Hematopoietic multipotent progenitor cell treated with erythropoietin and hydrocortisone succinate and interleukin-3 and kit ligand, for 8 days (in vitro differentiated cells): ENCODE measurements at regions not wholly inside any gene's neighbourhood (a gene's known extent, or its start where the extent isn't known, plus 50 kb on each side); places are given as distances from the start of the nearest gene placed in this dataset.
"Not testable (repeated sequence)": the region's sequence is repeated elsewhere in the genome, so short reads cannot be mapped to it uniquely, and the experiment has no call there.

Experiments used
- DNase-seq: peaks from one replicate; pipeline ENCODE4 v3.0.0-alpha.2; 2015

DNA sequence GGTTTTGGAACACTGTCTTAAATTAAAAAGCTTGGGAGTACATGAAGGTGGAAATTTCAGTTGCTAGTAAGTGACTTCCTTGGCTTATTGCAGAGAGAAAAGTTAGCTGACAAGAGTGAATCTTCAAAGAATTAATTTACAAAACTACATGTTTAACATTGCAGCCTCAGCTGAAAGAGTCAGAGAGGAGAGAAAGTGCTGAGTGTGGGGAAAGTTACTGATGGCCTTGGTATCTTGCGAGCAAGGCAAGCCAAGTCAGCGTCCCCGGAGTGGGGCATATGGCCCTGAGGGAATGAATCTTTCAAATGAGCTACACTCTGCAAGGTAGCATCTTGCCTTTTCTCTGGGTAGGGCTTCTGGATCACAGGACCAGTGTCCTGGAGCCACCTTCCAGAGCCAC lies 131.3 kb downstream of the LPIN1 start:
- no peak for DNase-seq

DNA sequence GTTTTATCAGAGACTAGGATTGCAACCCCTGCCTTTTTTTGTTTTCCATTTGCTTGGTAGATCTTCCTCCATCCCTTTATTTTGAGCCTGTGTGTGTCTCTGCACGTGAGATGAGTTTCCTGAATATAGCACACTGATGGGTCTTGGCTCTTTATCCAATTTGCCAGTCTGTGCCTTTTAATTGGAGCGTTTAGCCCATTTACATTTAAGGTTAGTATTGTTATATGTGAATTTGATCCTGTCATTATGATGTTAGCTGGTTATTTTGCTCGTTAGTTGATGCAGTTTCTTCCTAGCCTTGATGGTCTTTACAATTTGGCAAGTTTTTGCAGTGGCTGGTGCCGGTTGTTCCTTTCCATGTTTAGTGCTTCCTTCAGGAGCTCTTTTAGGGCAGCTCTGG lies 138.8 kb downstream of the LPIN1 start:
- not testable (repeated sequence) for DNase-seq

DNA sequence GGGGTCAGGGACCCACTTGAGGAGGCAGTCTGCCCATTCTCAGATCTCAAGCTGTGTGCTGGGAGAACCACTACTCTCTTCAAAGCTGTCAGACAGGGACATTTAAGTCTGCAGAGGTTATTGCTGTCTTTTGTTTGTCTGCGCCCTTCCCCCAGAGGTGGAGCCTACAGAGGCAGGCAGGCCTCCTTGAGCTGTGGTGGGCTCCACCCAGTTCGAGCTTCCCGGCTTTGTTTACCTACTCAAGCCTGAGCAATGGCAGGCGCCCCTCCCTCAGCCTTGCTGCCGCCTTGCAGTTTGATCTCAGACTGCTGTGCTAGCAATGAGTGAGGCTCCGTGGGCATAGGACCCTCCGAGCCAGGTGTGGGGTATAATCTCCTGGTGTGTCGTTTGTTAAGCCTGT lies 140.5 kb downstream of the LPIN1 start:
- DNase-seq, result not testable (repeated sequence)

DNA sequence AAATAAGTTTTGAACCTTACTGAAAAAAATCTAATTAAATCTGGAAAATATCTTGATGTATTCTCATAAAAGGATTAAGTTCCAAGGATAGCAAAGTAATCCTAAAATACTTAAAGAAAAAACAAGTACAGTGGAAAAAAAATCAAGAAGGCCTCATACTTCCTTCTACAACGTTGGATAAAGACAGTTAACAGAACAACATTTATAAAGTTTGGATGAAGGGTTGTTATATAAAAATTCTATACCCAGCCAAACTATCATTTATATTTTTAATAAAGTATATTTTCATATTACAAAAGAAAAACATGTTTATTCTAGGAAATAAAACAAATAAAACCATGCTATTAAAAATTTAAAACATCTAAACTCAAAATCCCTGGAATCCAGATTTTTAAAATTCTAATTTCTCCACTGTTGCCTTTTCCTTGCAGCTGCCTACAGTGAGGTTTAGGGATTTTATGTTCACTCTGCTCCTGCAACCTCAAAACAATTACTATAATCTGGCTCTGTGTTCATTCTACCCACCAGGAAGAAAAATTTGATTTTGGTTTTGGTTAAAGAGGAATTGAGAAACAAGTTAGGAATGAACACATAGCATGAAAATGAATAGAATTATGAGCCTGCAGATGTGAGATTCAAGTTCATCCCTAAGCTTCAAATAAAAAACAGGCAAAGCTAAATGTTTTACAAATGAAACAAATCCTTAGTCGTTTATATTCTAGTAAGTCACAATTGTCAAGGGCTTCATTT lies 142.8 kb downstream of the LPIN1 start:
- no peak for DNase-seq

DNA sequence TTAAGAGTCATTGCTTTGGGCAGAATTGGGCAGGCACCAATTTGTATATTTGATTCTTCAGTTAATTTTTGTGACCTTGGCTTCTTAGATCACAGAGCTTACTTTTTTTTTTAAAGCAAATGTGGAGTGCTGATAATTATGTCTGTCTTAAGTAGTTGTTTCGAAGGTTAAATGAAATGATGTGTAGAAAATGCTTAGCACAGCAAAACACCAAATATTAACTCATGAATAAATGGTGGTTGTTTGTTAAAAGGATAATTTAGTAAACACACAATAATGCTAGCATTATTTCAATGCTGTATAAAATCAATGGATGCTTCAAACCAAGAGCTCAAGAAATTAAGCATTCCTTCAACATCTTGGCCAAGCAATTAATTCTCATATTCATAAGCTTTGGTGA lies 143.4 kb downstream of the LPIN1 start:
- no peak for DNase-seq

DNA sequence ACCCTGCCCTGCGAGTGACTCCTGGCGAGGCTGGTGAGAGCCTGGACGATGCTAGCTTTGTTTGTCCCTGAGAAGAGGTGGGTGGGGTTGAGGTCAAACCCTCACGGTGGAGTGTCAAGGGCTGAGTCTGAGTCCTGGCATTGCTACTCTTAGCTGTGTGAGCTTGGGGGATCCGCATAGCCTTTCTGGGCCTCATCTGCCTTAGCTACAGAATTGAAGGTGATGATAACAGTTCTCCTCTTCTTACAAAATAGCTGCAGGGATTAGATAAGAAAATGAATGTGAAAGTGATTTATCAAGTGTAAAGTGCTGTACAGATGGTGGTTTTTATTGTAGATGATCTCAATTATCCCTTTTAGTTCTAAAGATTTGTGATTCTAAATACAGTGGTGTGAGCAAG lies 144.6 kb downstream of the LPIN1 start:
- DNase-seq, result peak; percentile 59

DNA sequence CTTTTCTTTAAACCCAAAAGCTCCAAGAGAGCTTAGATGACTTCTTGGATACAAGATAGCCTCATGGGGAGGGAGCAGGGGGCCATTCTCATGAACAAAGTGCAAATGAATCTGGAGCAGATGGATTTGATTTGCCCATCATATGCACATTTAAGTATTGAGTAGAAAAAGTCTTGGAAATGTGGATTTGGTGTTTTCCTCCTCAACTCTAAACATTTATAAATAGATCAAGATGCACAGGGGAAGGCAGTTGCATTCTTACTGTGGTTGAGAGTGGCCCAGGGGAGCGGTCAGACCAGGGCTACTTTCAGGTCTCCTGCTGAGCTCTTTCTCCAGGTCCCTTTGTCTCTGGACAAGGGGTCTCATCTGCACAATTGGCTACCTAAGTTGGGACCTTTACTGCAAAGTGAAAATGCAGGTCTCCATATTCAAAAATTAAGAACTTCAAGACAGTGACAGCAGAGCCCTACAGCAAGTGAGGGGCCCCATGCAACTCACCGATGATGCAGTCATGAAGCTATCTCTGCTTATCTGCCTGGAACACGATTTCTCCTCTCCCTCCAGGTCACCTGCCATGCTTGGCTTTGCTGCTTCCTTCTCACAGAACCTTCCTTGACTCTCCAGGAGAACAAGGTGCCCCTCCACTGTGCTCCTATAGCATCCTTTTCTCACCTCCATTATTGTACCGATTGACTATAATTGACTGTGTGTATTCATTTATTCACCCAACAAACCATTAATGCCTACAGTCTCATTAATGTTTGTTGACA lies 145.4 kb downstream of the LPIN1 start:
- no peak for DNase-seq

DNA sequence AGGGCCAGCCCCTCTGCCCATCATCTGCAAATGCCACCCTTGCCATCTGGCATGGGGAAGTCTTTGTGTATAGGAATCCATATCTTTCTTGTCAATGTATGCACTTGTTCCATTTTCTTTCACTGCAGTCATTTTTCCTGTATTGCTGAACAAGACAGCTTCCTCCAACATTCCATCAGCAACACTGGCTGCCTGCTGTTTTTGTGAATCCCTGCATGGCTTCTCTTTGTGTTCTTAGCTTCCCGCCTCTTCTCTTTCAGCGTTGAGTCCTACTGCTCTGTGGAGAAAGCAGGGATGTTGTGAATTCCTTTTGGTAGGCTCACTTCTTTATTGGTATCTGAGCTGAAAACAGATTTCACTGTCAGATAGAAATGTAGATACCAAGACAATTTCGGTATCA lies 150.0 kb downstream of the LPIN1 start:
- no peak for DNase-seq

DNA sequence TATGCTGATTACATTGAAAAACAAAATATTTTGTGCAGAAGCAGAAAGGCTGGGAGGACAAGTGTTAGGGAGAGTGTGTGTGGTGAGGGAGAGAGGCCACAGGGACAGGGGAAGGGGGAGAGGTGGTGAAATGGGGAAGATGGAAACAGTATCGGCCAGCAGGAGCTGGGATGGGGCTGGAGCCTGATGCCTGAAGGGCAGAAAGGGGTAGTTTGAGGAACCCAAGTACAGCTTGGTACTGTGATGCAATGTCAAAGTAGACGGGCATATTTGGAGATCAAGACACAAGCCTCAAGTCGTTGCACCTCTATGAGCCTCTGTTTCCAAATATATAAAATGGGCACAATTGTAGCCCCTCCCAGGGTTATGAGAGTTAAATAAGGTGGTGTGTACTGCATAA lies 152.1 kb downstream of the LPIN1 start:
- no peak for DNase-seq

DNA sequence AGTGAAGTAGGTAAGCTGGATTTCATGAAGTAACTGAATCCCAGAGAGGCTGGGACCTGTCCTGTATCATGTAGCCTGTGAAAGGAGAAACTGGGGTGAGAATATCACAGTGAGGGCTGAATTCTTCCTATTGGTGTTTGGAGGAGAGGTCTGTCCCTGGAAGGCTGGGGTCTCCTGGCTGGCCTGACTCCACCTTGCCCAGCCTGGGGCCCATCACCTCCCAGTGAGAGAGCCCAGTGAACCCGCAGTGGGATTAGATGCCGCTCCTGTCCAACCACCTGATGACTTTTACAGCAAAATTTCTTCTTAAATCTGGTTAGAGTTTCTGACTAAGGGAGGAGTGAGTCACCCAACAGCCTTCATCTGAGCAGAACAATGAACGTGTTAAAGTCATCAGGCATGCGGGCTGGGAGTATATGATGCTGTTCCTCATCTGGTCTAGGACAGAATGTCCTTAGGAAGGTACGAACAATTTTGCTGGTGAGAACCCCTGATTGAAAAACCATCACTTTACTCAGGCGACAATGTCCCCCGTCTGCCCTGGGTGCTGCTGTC lies 152.9 kb downstream of the LPIN1 start:
- DNase-seq, result no peak

DNA sequence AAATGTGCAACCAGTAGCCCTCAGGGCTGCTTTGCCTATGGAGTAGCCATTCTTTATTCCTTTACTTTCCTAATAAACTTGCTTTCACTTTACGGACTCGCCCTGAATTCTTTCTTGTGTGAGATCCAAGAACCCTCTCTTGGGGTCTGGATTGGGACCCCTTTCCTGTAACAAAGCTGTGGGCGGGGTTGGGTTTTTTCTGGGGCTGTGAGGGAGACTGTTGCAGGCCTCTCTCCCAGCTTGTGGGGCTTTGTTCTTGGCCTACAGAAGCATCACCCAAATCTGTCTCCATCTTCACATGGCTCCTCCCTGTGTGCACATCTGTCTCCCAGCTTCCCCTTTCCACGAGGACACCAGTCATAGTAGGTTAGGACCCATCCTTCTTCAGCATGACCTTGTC lies 154.5 kb downstream of the LPIN1 start:
- DNase-seq, result not testable (repeated sequence)

DNA sequence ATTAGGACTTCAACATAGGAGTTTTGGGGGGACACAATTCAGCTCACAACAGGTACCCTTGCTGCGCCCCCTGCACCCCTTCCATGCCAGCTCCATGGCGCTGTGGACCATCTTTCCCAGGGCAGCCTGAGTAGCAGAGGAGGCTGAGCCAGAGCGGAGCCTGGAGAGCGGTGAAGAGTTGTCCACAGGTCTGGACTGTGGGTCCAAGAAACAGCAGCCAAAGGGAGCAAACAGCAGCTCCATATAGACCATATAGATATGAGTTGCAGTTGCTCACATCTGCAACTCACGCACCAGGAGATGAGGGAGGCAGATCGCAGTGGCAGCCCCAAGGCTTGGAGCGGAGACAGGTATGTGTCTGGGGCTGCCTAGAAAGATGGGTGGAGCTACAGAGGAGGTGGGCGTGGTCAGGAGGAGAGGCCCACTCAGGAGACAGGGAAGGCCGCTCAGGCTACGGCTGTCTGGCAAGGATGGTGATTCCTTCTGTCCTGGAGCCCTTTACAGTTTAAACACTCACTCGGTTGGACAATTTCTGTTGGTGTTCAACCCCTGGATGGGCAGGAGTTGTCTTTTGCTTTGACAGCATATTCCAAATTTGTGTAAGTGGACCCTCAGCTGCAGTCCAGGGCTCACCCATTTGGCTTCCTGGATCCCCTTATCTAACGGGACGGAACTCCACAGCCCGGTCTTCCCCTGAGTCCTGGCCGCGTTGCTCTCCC lies 155.1 kb downstream of the LPIN1 start:
- no peak for DNase-seq

DNA sequence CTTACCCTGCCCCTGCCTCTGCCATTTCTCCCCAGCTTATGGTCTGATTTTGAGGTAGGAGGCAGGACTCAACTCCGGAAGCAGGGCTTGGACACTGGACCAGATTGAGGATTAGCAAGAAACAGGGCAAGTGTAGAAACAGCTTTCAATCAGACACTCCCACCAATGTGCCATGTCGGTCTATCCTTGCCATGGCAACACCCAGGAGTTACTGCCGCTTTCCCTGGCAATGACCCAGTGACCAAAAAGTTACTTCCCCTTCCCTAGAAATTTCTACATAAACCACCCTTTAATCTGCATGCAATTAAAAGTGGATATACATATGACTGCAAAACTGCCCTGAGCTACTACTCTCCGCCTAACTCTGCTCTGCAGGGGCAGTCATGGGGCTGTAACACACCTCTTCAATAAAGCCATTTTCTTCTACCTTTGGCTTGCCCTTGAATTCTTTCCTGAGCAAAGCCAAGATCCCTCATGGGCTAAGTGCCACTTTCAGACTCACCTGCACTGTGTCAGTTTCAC lies 156.7 kb downstream of the LPIN1 start:
- DNase-seq, result no peak

DNA sequence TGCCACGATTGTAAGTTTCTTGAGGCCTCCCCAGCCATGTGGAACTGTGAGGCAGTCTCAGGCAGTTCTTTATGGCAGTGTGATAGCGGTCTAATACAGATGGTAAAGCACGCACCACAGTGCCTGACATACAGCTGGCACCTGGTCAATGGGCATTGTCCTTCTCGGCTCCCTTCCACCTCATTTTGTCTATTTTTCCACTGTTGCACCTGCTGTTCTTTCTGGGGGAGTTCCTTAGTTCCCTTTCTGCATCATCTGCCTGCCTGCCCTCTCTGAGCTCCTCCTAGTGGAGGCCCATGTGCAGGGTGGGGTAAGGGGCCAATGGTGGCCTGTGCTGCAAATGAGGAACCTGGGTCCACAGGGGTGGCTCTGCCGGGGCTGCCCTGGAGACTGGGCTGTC lies 157.6 kb downstream of the LPIN1 start:
- DNase-seq, result no peak

DNA sequence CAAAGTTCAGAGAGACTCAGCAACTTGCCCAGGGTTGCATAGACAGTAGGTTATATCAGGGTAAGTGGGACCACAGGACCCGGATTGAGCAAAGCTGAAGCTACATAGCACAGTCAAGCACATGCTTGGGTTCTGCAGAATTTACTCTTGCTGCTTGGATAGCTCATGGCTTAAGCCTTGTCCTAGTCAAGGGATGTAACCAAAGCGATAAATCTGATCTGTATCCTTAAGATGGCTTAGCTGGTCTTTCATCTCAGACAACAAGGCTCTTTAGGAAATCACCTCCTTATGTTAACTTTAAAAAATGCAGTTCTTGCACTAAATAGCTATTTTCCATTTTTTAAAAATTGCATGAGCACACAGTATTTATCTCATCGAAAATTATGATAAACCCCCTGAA lies 158.5 kb downstream of the LPIN1 start:
- DNase-seq, result no peak

DNA sequence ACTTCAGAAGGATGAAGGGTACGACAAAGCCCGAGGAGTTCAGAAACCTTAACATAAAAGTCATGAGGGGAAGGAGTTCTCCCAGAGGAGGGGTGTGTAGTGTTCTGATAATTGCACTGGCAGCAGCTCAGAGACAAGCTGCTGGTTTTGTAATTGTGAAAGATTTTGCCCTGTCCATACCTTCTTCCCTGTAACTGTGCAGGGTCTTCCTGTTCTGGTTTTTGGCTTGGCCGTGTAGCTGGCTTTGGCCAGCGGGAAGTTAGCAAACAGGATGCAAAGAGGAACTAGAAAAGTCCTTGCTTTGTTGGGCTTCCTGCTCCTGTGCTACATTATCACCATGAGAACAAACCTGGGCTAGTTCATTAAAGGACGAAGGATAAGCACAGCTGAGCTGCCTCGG lies 160.8 kb downstream of the LPIN1 start:
- DNase-seq, result peak; percentile 5

DNA sequence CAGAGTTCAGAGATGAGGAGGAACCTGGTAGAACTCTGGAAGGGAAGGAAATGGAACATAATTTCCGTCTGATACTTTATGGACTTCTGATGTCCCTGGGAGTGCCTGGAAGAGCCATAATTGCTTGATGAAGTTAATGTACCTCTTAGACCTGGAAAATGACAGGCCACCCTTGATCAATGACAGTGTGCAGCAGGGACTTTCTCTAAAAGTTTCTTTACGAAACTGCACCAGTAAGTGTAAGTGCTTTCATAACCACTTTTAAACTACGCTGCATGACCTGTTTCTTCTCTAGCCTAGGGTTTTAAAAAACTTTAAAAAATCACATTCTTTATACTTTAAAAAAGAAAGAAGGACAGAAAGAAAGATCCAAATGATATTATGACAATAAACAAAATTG lies 164.5 kb downstream of the LPIN1 start:
- DNase-seq, result no peak

DNA sequence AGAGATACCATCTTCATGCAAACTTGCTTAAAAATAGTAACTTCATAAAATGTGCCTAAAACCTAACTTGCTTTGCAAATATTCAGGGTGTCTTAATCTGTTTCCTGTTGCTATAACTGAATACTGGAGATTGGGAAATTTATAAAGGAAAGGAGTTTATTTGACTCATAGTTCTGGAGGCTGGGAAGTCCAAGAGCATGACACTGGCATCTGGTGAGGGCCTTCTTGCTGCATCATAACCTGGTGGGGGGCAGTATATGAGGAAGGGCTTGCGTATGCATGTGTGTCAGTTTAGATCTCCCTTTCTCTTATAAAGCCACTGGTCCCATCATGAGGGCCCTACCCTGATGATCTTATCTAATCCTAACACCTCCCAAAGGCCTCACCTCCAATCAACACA lies 166.5 kb downstream of the LPIN1 start:
- DNase-seq, result no peak

DNA sequence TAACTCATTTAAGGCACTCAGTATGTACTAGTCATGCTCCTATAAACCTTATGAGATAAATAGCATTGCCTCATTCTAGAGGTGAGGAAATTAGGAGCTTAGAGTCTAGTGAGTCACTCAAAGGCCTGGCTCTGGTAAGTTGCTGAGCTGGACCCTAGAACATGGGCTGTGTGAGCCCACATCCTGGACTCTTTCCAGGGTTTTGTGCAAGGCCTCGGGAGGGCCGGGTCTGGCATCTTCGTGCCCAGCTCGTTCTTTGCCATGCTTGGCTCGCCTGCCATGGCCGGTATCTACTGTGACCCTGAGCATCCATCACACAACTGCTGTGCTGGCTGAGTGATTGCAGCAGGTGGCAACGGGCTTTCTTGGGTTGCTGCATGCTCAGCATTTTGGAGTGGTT lies 168.0 kb downstream of the LPIN1 start:
- DNase-seq, result no peak

DNA sequence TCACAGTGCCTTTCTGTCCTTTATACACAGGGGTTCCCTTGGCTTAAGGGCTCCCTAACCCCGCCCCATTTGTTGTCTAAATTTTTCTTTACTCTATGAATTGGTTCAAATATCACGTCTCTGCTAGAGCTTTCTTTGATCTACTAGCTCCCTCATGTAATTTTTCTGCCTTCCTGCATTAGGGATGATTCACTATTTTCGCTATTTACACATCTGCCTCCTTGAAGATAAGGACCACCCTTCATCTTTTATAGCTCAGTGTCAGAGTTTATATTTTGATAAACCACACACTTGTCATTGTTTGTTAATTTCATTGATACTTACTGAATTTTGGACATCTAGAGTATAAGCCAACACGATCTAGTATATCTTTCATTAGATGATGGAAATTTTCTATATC lies 169.2 kb downstream of the LPIN1 start:
- peak; percentile 17 for DNase-seq

DNA sequence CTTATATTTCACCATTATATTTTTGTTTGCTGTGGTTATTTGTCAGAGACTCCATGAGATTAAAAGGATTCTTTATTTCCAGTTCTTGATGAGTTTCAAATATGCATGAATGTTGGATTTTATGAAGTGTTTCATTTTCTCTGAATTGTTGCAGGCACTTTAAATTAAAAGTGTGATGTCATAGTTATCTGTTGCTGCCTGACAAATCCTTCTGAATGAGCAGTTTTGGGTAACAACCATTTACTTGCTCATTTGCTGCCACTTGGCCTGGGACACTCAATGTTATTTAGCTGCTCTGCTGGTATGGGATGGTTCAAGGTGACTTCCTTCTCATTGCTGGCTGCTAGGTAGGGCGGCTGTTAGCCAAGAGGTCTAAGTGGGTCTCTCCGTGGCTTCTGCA lies 173.5 kb downstream of the LPIN1 start:
- DNase-seq, result no peak

DNA sequence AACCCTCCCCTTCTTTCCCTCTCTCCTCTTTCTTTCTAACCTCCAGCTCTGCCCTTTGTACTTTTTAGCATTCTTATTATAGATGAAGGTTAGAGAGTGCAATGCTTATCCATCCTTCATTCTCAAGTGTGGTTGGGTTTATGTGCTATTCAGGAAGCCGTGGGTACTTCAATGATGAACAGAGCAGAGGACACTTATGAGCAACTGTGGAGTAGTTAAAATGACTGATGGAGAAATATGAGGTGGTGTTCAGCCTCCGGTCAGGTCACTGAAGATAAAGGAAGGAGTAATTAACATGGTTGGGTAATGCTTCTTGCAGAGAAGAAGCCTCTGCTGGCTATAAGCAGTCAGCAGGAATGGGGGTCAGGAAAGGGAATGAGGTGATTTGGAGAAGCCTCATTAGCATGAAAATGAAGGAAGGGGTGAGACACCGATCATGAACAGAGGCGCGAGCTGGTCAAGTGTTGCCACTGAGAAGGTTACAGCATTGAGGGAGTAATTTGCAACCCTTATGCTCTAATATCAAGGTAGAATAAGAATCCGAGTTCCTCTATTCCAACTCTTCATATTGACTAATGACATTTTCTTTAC lies 174.7 kb downstream of the LPIN1 start:
- no peak for DNase-seq

DNA sequence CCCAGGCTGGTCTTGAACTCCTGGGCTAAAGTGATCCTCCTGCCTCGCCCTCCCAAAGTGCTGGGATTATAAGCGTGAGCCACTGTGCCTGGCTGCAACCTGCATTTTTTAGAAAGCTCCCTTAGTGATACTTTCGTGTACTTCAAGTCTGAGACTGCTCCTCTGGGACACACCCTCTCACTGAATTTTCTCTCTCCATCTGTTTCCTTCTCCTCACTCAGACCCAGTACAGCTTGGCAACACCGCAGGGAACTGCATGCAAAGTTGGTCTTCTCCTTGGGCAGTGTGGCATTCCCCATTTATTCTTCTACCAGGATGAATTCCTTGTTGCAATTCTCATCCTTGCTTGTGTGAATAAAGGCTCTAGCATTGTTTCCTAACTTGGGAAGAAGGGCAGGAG lies 175.9 kb downstream of the LPIN1 start:
- DNase-seq, result no peak
